ENCODE measurements at regions not wholly inside any gene's neighbourhood (a gene's known extent, or its start where the extent isn't known, plus 50 kb on each side); places are given as distances from the start of the nearest gene placed in this dataset.
"Not testable (repeated sequence)": the region's sequence is repeated elsewhere in the genome, so short reads cannot be mapped to it uniquely, and the experiment has no call there.

GRCh38 chr5:86716121-86716520, 98.4 kb downstream of the COX7C start:
- no peak overlapping the region for H3K27ac ChIP-seq (ENCODE audit: insufficient read depth, low read length, poor library complexity, severe bottlenecking)
- no peak for DNase-seq
- no peak overlapping the region for H3K4me3 ChIP-seq (ENCODE audit: insufficient read depth, low read depth, low read length, poor library complexity, severe bottlenecking)
- H3K36me3 ChIP-seq (ENCODE audit: control insufficient read depth, insufficient read depth, low read length): no peaks in the 10 kb centered on the region
- no peaks in the 10 kb centered on the region for H3K9me3 ChIP-seq (ENCODE audit: control insufficient read depth, low read length)
- no peaks in the 10 kb centered on the region for H3K27me3 ChIP-seq (replicated peaks; ENCODE audit: control insufficient read depth, insufficient read depth, low read length, poor library complexity, severe bottlenecking)
- H3K4me1 ChIP-seq (ENCODE audit: control insufficient read depth, insufficient read depth, low read length, poor library complexity, severe bottlenecking): no peaks in the 10 kb centered on the region

GRCh38 chr5:86731319-86732117, 113.8 kb downstream of the COX7C start:
- H3K36me3 ChIP-seq (ENCODE audit: control insufficient read depth, insufficient read depth, low read length); H3K9me3 ChIP-seq (ENCODE audit: control insufficient read depth, low read length); H3K4me1 ChIP-seq (ENCODE audit: control insufficient read depth, insufficient read depth, low read length, poor library complexity, severe bottlenecking); DNase-seq; H3K4me3 ChIP-seq (ENCODE audit: insufficient read depth, low read depth, low read length, poor library complexity, severe bottlenecking); H3K27ac ChIP-seq (ENCODE audit: insufficient read depth, low read length, poor library complexity, severe bottlenecking); H3K27me3 ChIP-seq (replicated peaks; ENCODE audit: control insufficient read depth, insufficient read depth, low read length, poor library complexity, severe bottlenecking): not testable (repeated sequence)

GRCh38 chr5:86735370-86735769, 117.6 kb downstream of the COX7C start:
- no peak for DNase-seq
- no peaks in the 10 kb centered on the region for H3K27me3 ChIP-seq (replicated peaks; ENCODE audit: control insufficient read depth, insufficient read depth, low read length, poor library complexity, severe bottlenecking)
- no peak overlapping the region for H3K4me3 ChIP-seq (ENCODE audit: insufficient read depth, low read depth, low read length, poor library complexity, severe bottlenecking)
- no peaks in the 10 kb centered on the region for H3K36me3 ChIP-seq (ENCODE audit: control insufficient read depth, insufficient read depth, low read length)
- H3K27ac ChIP-seq (ENCODE audit: insufficient read depth, low read length, poor library complexity, severe bottlenecking): no peak overlapping the region
- no peaks in the 10 kb centered on the region for H3K9me3 ChIP-seq (ENCODE audit: control insufficient read depth, low read length)
- no peaks in the 10 kb centered on the region for H3K4me1 ChIP-seq (ENCODE audit: control insufficient read depth, insufficient read depth, low read length, poor library complexity, severe bottlenecking)

GRCh38 chr5:86737579-86737978, 119.8 kb downstream of the COX7C start:
- Histone ChIP-seq H3K4me3 (ENCODE audit: insufficient read depth, low read depth, low read length, poor library complexity, severe bottlenecking) (no peak overlapping the region), H3K4me1 (ENCODE audit: control insufficient read depth, insufficient read depth, low read length, poor library complexity, severe bottlenecking) (no peaks in the 10 kb centered on the region), H3K36me3 (ENCODE audit: control insufficient read depth, insufficient read depth, low read length) (no peaks in the 10 kb centered on the region), H3K27me3 (replicated peaks; ENCODE audit: control insufficient read depth, insufficient read depth, low read length, poor library complexity, severe bottlenecking) (no peaks in the 10 kb centered on the region), H3K9me3 (ENCODE audit: control insufficient read depth, low read length) (no peaks in the 10 kb centered on the region), H3K27ac (ENCODE audit: insufficient read depth, low read length, poor library complexity, severe bottlenecking) (no peak overlapping the region)
- no peak for DNase-seq

GRCh38 chr5:86748538-86749105, 130.9 kb downstream of the COX7C start:
- no peaks in the 10 kb centered on the region for H3K4me1 ChIP-seq (ENCODE audit: control insufficient read depth, insufficient read depth, low read length, poor library complexity, severe bottlenecking)
- no peaks in the 10 kb centered on the region for H3K27me3 ChIP-seq (replicated peaks; ENCODE audit: control insufficient read depth, insufficient read depth, low read length, poor library complexity, severe bottlenecking)
- no peaks in the 10 kb centered on the region for H3K9me3 ChIP-seq (ENCODE audit: control insufficient read depth, low read length)
- no peak overlapping the region for H3K4me3 ChIP-seq (ENCODE audit: insufficient read depth, low read depth, low read length, poor library complexity, severe bottlenecking)
- DNase-seq: no peak
- H3K36me3 ChIP-seq (ENCODE audit: control insufficient read depth, insufficient read depth, low read length): no peaks in the 10 kb centered on the region
- H3K27ac ChIP-seq (ENCODE audit: insufficient read depth, low read length, poor library complexity, severe bottlenecking): no peak overlapping the region

GRCh38 chr5:86749841-86750240, 132.1 kb downstream of the COX7C start:
- Histone ChIP-seq H3K27me3 (replicated peaks; ENCODE audit: control insufficient read depth, insufficient read depth, low read length, poor library complexity, severe bottlenecking) (no peaks in the 10 kb centered on the region), H3K4me1 (ENCODE audit: control insufficient read depth, insufficient read depth, low read length, poor library complexity, severe bottlenecking) (no peaks in the 10 kb centered on the region), H3K9me3 (ENCODE audit: control insufficient read depth, low read length) (no peaks in the 10 kb centered on the region), H3K36me3 (ENCODE audit: control insufficient read depth, insufficient read depth, low read length) (no peaks in the 10 kb centered on the region), H3K4me3 (ENCODE audit: insufficient read depth, low read depth, low read length, poor library complexity, severe bottlenecking) (no peak overlapping the region), H3K27ac (ENCODE audit: insufficient read depth, low read length, poor library complexity, severe bottlenecking) (no peak overlapping the region)
- DNase-seq: no peak

GRCh38 chr5:86756839-86757238, 139.1 kb downstream of the COX7C start:
- no peaks in the 10 kb centered on the region for H3K36me3 ChIP-seq (ENCODE audit: control insufficient read depth, insufficient read depth, low read length)
- no peak overlapping the region for H3K27ac ChIP-seq (ENCODE audit: insufficient read depth, low read length, poor library complexity, severe bottlenecking)
- H3K9me3 ChIP-seq (ENCODE audit: control insufficient read depth, low read length): no peaks in the 10 kb centered on the region
- no peak overlapping the region for H3K4me3 ChIP-seq (ENCODE audit: insufficient read depth, low read depth, low read length, poor library complexity, severe bottlenecking)
- no peaks in the 10 kb centered on the region for H3K4me1 ChIP-seq (ENCODE audit: control insufficient read depth, insufficient read depth, low read length, poor library complexity, severe bottlenecking)
- no peak for DNase-seq
- H3K27me3 ChIP-seq (replicated peaks; ENCODE audit: control insufficient read depth, insufficient read depth, low read length, poor library complexity, severe bottlenecking): no peaks in the 10 kb centered on the region

- H3K9me3 ChIP-seq (ENCODE audit: control insufficient read depth, low read length): no peaks in the 10 kb centered on the region
- no peaks in the 10 kb centered on the region for H3K36me3 ChIP-seq (ENCODE audit: control insufficient read depth, insufficient read depth, low read length)
- no peak overlapping the region for H3K27ac ChIP-seq (ENCODE audit: insufficient read depth, low read length, poor library complexity, severe bottlenecking)
- H3K4me3 ChIP-seq (ENCODE audit: insufficient read depth, low read depth, low read length, poor library complexity, severe bottlenecking): no peak overlapping the region
- H3K27me3 ChIP-seq (replicated peaks; ENCODE audit: control insufficient read depth, insufficient read depth, low read length, poor library complexity, severe bottlenecking): no peaks in the 10 kb centered on the region
- no peak for DNase-seq
- no peaks in the 10 kb centered on the region for H3K4me1 ChIP-seq (ENCODE audit: control insufficient read depth, insufficient read depth, low read length, poor library complexity, severe bottlenecking)
Observed at GRCh38 chr5:86757824-86758223, 140.1 kb downstream of the COX7C start.

GRCh38 chr5:86760661-86761060, 142.9 kb downstream of the COX7C start:
- Histone ChIP-seq H3K27ac (ENCODE audit: insufficient read depth, low read length, poor library complexity, severe bottlenecking) (no peak overlapping the region), H3K4me1 (ENCODE audit: control insufficient read depth, insufficient read depth, low read length, poor library complexity, severe bottlenecking) (no peaks in the 10 kb centered on the region), H3K27me3 (replicated peaks; ENCODE audit: control insufficient read depth, insufficient read depth, low read length, poor library complexity, severe bottlenecking) (no peaks in the 10 kb centered on the region), H3K36me3 (ENCODE audit: control insufficient read depth, insufficient read depth, low read length) (no peaks in the 10 kb centered on the region), H3K9me3 (ENCODE audit: control insufficient read depth, low read length) (no peaks in the 10 kb centered on the region), H3K4me3 (ENCODE audit: insufficient read depth, low read depth, low read length, poor library complexity, severe bottlenecking) (no peak overlapping the region)
- no peak for DNase-seq

GRCh38 chr5:86763929-86764328, 146.2 kb downstream of the COX7C start:
- H3K36me3 ChIP-seq (ENCODE audit: control insufficient read depth, insufficient read depth, low read length): no peaks in the 10 kb centered on the region
- no peak overlapping the region for H3K27ac ChIP-seq (ENCODE audit: insufficient read depth, low read length, poor library complexity, severe bottlenecking)
- H3K9me3 ChIP-seq (ENCODE audit: control insufficient read depth, low read length): no peaks in the 10 kb centered on the region
- no peak overlapping the region for H3K4me3 ChIP-seq (ENCODE audit: insufficient read depth, low read depth, low read length, poor library complexity, severe bottlenecking)
- no peaks in the 10 kb centered on the region for H3K4me1 ChIP-seq (ENCODE audit: control insufficient read depth, insufficient read depth, low read length, poor library complexity, severe bottlenecking)
- DNase-seq: no peak
- H3K27me3 ChIP-seq (replicated peaks; ENCODE audit: control insufficient read depth, insufficient read depth, low read length, poor library complexity, severe bottlenecking): no peaks in the 10 kb centered on the region

All from effector memory CD4-positive, alpha-beta T cell (primary cell).